Transverse colon (tissue), 4 donors: ENCODE measurements at regions not wholly inside any gene's neighbourhood (a gene's known extent, or its start where the extent isn't known, plus 50 kb on each side); places are given as distances from the start of the nearest gene placed in this dataset.

Experiments used
- EP300 ChIP-seq: sonication (generic); formaldehyde crosslinking; IDR thresholded peaks from one replicate; pipeline ENCODE4 v1.6.1; 2017; ENCODE audit warnings: antibody characterized with exemption, low read depth
- POLR2A ChIP-seq: fragments of 450-650 bp; IDR thresholded peaks from one replicate; pipeline ENCODE4 v1.6.1; 2016; ENCODE audit warnings: antibody characterized with exemption, mild to moderate bottlenecking, moderate library complexity
- POLR2AphosphoS5 ChIP-seq, 3 donors: sonication (generic); formaldehyde crosslinking; IDR thresholded peaks; one replicate each; pipeline ENCODE4 v1.6.1; 2016; ENCODE audit warnings: antibody characterized with exemption in 3 of 3
- TF ChIP-seq, protein P1 (sequence below), 5 experiments: fragments of 200-600 bp in 3 of 5; fragments of 450-650 bp in 2 of 5; sonication (generic) in 3 of 5; IDR thresholded peaks; 1 replicate in 2 of 5; 2 replicates in 3 of 5; pipeline ENCODE4 v1.5.1; 2016 to 2017; ENCODE audit warnings: antibody characterized with exemption in 5 of 5, inconsistent platforms in 3 of 5, mild to moderate bottlenecking in 2 of 5, moderate library complexity in 1 of 5

GRCh38 chr2:16161085-16161565 is 220.8 kb downstream of the MYCN start:
- TF ChIP-seq, protein P1, sequence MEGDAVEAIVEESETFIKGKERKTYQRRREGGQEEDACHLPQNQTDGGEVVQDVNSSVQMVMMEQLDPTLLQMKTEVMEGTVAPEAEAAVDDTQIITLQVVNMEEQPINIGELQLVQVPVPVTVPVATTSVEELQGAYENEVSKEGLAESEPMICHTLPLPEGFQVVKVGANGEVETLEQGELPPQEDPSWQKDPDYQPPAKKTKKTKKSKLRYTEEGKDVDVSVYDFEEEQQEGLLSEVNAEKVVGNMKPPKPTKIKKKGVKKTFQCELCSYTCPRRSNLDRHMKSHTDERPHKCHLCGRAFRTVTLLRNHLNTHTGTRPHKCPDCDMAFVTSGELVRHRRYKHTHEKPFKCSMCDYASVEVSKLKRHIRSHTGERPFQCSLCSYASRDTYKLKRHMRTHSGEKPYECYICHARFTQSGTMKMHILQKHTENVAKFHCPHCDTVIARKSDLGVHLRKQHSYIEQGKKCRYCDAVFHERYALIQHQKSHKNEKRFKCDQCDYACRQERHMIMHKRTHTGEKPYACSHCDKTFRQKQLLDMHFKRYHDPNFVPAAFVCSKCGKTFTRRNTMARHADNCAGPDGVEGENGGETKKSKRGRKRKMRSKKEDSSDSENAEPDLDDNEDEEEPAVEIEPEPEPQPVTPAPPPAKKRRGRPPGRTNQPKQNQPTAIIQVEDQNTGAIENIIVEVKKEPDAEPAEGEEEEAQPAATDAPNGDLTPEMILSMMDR (IDR thresholded peaks at IDR 0.05): no peak
- TF ChIP-seq POLR2AphosphoS5 (IDR thresholded peaks at IDR 0.05) (no peak), POLR2A (no peak), EP300 (no peak)
